Fibroblast of the aortic adventitia (primary cell): ENCODE measurements at regions not wholly inside any gene's neighbourhood (a gene's known extent, or its start where the extent isn't known, plus 50 kb on each side); places are given as distances from the start of the nearest gene placed in this dataset.

Experiments
- DNase-seq: peaks from one replicate; pipeline ENCODE4 v3.0.0-alpha.2; 2010; ENCODE audit warnings: low read depth
- H3K4me3 ChIP-seq: 2 replicates; pipeline ENCODE4 v1.5.1; 2011; ENCODE audit warnings: low read depth, mild to moderate bottlenecking, control low read depth, low read length, moderate library complexity
- TF ChIP-seq, protein P1 (sequence below): IDR thresholded peaks from 2 replicates; pipeline ENCODE4 v1.5.1; 2011; ENCODE audit warnings: mild to moderate bottlenecking, low read length, control low read depth, inconsistent platforms; ENCODE audit not compliant: insufficient read depth

DNA sequence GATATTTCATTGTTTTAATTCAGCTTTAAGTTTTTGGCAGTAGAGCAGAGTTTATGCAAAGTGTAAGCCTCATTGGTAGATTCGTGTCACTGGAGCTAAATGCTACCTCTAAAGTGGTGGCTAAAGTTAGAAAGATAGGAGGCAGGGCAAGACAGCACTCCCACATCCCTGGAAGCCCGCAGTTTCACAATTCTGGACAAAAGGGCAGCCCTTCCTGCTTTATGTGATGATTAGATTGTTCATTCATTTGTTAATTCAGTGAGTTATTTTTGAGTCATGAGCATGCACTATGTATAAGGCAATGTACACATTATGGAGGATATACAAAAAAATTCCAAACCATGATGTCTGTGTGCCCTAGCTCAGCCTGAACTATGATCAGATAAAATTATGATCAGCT, 52.1 kb upstream of the EIF3M start:
- no peak overlapping the region for H3K4me3 ChIP-seq
- DNase-seq: no peak
- TF ChIP-seq, protein P1, sequence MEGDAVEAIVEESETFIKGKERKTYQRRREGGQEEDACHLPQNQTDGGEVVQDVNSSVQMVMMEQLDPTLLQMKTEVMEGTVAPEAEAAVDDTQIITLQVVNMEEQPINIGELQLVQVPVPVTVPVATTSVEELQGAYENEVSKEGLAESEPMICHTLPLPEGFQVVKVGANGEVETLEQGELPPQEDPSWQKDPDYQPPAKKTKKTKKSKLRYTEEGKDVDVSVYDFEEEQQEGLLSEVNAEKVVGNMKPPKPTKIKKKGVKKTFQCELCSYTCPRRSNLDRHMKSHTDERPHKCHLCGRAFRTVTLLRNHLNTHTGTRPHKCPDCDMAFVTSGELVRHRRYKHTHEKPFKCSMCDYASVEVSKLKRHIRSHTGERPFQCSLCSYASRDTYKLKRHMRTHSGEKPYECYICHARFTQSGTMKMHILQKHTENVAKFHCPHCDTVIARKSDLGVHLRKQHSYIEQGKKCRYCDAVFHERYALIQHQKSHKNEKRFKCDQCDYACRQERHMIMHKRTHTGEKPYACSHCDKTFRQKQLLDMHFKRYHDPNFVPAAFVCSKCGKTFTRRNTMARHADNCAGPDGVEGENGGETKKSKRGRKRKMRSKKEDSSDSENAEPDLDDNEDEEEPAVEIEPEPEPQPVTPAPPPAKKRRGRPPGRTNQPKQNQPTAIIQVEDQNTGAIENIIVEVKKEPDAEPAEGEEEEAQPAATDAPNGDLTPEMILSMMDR: no peak

DNA sequence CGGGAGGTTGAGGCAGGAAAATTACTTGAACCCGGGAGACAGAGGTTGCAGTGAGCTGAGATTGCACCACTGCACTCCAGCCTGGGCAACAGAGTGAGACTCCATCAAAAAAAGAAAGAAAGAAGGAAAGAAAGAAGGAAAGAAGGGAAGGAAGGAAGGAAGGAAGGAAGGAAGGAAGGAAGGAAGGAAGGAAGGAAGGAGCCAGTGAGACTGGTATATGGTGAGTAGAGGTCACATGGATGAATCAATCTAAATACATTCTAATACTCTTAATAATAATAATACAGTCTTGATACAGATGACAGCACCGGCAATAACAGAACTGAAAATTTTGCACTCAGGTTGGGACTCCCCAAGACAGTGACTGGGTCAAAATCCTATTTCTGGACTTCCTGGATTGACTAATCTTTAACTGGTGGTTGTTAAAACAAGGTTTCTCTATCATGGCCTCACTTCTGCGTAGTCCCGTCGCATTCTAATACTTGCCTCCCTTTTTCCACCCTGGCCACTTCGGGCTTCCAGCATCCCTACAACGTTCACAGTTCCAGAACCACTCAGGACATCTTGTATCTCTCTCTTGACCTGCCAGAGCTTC, 53.5 kb upstream of the EIF3M start:
- no peak for DNase-seq
- no peak overlapping the region for H3K4me3 ChIP-seq
- TF ChIP-seq, protein P1: no peak

DNA sequence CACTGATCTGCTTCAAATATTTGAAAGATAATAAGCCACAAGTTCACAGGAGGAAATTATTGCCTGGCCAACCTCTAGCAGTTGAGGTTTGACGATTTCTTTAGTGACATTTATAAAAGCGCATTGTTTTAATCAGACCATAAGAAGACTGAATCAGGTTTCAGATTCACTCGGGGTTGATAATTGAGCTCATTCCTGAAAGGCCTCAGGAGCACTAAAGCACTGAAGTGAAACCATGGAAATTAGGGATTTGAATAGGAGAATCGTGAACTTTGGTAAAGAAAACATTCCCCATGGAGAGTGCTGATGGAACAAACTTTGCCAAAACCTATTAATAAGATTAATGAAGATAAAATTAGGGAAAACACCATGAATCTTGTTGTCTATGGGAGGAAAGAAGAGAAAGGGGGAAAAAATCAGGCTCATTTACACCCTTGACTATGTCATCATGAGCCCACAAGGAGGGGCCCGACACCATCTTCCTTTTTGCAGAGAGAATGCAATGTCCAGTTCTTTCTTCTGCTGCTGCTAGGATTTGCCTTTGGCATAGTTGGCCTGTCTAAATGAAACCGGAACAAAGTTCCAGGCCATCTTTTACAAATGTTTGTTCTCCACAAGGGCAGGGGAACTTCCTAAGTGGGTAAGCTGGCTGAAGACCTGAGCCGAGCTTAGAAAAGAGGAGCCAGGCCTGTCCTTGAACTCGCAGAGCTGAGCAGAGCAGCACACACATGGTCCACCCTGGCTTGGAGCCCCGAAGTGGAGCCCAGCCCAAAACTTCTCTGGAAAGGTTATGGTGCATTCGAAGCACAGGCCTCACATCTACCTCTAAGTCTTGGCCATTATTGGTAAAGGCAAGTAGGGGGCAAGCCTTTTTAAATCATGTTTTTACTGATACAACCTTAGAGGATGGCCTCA, 56.1 kb upstream of the EIF3M start:
- no peak for DNase-seq
- H3K4me3 ChIP-seq: no peak overlapping the region
- TF ChIP-seq, protein P1: no peak

DNA sequence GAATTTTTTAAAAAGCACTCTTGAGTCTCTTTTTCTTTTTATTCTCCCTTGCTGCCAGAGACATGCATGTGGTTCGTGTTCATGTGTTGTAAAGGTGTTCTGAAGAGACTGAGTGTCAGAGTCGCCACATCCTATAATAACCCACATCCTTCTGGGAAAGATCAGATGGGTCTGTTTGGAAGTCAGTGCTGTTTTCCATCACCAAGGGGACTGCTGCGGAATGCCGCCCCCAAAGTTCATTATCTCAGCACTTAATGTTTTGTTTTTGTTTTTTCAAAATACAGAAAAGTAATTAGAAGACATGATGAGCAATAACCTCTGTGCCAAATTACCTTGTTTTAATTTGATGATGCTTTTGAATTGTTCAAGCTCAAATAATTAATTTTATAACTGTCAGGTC, 56.9 kb upstream of the EIF3M start:
- no peak for DNase-seq
- no peak overlapping the region for H3K4me3 ChIP-seq
- TF ChIP-seq, protein P1: no peak

DNA sequence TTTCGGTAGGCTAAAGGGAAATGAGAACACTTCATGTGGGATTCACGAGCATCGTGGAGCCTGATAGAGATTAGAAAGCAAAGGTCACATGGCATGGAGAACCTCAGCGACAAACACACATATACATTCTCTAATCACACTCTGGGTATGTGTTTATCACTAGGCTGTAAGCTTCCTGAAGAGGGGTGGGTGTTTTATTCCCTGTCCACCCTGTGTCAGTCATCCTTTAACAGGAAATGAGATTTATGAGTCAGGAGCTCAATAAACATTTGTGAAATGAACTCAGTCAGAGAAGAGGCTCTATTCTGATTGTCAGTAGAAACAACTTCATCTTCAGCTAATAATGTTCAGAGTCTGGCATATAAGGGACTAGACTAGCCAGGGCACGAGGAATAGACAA, 71.7 kb upstream of the EIF3M start:
- TF ChIP-seq, protein P1: no peak
- no peak for DNase-seq
- H3K4me3 ChIP-seq: no peak overlapping the region

DNA sequence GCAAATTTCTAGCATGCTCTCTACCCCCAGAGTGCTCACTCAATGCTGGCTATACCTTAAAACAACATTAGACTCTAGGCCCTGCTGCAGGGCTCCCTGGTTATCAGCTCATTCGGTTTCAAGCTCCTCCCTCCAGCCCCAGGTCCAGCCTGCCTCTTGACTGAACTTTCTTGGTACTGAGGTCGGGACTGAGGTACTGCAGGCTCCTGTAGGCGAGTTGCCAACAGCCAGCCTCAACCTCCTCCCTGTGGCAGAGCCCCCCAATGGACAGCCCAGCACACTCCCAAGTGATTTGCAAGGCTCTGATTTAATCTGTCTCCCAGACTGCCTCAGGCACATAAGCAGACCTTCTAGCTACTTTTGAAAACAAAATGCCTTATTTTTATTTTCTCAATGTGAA, 73.6 kb upstream of the EIF3M start:
- DNase-seq: no peak
- no peak overlapping the region for H3K4me3 ChIP-seq
- TF ChIP-seq, protein P1: no peak

DNA sequence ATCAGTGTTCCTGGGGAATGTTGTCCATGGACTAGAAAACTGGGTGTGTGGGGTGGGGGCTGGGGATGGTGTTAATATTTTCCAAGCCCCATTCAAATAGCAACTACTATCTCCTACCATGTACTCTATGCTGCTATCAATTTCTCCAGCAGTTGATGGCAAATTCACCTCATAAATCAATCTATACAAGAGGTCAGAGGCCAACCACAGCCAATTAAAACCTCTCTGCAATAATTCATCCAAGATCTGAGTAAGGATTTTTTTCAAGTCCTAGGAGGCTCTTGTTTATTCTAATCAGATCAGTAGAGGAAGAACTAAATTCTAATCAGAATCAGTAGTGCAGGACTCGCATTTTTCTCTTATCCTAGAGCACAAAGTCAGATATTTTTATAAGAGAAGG, 73.4 kb upstream of the WT1 start:
- H3K4me3 ChIP-seq: no peak overlapping the region
- TF ChIP-seq, protein P1: no peak
- no peak for DNase-seq
